Panc1 (cell line): ENCODE measurements at regions not wholly inside any gene's neighbourhood (a gene's known extent, or its start where the extent isn't known, plus 50 kb on each side); places are given as distances from the start of the nearest gene placed in this dataset.

Source experiments
- POLR2AphosphoS5 ChIP-seq: IDR thresholded peaks from 2 replicates; pipeline ENCODE4 v1.6.1; 2012; ENCODE audit warnings: mild to moderate bottlenecking, low read depth, low read length, moderate library complexity
- SIN3A ChIP-seq: IDR thresholded peaks from 2 replicates; pipeline ENCODE4 v1.6.1; 2012; ENCODE audit warnings: low read depth, mild to moderate bottlenecking, low read length, moderate library complexity, borderline replicate concordance; ENCODE audit not compliant: insufficient read depth
- TF ChIP-seq, protein P1 (sequence below): fragments of 450-650 bp; IDR thresholded peaks from 2 replicates; pipeline ENCODE4 v1.5.1; 2017; ENCODE audit warnings: mild to moderate bottlenecking
- TF ChIP-seq, protein P2 (sequence below), 2 experiments: IDR thresholded peaks; 2 replicates each; pipeline ENCODE4 v1.6.1; 2011 to 2012; ENCODE audit warnings: low read depth in 2 of 2, control low read depth in 1 of 2, low read length in 1 of 2, mild to moderate bottlenecking in 1 of 2, moderate library complexity in 1 of 2; ENCODE audit not compliant: insufficient read depth in 1 of 2

DNA sequence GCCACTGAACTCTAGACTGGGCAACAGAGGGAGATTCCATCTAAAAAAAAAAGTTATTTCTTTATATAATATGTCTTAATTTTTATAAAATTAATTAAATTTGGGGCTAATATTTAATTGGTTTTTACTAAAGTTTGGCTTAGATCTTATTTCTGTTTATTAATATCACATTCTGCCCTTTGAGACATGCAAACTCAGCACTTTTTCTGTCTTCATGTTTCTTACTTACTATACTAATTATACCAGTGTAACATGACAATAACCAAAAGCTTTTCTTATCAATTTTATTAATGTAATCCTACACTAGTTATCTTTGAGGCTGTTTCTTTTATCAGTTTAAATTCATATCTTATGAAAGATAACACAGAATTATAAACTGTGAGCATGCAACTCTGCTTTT is 475.9 kb upstream of the GRID2 start:
- TF ChIP-seq, protein P1, sequence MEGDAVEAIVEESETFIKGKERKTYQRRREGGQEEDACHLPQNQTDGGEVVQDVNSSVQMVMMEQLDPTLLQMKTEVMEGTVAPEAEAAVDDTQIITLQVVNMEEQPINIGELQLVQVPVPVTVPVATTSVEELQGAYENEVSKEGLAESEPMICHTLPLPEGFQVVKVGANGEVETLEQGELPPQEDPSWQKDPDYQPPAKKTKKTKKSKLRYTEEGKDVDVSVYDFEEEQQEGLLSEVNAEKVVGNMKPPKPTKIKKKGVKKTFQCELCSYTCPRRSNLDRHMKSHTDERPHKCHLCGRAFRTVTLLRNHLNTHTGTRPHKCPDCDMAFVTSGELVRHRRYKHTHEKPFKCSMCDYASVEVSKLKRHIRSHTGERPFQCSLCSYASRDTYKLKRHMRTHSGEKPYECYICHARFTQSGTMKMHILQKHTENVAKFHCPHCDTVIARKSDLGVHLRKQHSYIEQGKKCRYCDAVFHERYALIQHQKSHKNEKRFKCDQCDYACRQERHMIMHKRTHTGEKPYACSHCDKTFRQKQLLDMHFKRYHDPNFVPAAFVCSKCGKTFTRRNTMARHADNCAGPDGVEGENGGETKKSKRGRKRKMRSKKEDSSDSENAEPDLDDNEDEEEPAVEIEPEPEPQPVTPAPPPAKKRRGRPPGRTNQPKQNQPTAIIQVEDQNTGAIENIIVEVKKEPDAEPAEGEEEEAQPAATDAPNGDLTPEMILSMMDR, result no peak
- TF ChIP-seq, protein P2, sequence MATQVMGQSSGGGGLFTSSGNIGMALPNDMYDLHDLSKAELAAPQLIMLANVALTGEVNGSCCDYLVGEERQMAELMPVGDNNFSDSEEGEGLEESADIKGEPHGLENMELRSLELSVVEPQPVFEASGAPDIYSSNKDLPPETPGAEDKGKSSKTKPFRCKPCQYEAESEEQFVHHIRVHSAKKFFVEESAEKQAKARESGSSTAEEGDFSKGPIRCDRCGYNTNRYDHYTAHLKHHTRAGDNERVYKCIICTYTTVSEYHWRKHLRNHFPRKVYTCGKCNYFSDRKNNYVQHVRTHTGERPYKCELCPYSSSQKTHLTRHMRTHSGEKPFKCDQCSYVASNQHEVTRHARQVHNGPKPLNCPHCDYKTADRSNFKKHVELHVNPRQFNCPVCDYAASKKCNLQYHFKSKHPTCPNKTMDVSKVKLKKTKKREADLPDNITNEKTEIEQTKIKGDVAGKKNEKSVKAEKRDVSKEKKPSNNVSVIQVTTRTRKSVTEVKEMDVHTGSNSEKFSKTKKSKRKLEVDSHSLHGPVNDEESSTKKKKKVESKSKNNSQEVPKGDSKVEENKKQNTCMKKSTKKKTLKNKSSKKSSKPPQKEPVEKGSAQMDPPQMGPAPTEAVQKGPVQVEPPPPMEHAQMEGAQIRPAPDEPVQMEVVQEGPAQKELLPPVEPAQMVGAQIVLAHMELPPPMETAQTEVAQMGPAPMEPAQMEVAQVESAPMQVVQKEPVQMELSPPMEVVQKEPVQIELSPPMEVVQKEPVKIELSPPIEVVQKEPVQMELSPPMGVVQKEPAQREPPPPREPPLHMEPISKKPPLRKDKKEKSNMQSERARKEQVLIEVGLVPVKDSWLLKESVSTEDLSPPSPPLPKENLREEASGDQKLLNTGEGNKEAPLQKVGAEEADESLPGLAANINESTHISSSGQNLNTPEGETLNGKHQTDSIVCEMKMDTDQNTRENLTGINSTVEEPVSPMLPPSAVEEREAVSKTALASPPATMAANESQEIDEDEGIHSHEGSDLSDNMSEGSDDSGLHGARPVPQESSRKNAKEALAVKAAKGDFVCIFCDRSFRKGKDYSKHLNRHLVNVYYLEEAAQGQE (IDR thresholded peaks at IDR 0.05; ENCODE audit: insufficient read depth in 1 of 2, low read depth in 2 of 2, low read length in 1 of 2), result no peak
- TF ChIP-seq POLR2AphosphoS5 (no peak), SIN3A (no peak)
